ENCODE measurements at regions not wholly inside any gene's neighbourhood (a gene's known extent, or its start where the extent isn't known, plus 50 kb on each side); places are given as distances from the start of the nearest gene placed in this dataset.

DNA sequence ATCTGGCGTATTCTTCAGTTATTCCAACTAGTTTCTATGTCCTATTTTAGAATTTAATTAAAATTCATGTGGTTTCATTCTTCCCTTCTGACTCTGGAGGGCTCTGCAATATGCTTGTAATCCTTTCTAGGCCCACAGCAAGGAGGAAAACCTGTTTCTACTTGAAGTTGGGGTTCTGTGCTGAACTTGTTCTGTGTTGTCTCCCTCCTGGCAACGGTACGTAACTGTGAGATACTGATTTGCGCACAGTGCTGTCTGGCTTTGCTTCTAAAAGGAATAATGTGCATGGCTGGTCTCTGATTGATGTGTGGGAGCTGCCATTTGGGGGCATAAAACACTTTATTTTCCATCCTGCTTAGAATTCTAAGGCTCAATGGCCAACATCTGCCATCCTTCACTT, 81.7 kb downstream of the NABP1 start:
- TF ChIP-seq GATA1 (IDR thresholded peaks at IDR 0.05; ENCODE audit: low read depth, low read length) (no peak), POLR2A (IDR thresholded peaks at IDR 0.05; ENCODE audit: low read length) (no peak)
- no peak for DNase-seq

DNA sequence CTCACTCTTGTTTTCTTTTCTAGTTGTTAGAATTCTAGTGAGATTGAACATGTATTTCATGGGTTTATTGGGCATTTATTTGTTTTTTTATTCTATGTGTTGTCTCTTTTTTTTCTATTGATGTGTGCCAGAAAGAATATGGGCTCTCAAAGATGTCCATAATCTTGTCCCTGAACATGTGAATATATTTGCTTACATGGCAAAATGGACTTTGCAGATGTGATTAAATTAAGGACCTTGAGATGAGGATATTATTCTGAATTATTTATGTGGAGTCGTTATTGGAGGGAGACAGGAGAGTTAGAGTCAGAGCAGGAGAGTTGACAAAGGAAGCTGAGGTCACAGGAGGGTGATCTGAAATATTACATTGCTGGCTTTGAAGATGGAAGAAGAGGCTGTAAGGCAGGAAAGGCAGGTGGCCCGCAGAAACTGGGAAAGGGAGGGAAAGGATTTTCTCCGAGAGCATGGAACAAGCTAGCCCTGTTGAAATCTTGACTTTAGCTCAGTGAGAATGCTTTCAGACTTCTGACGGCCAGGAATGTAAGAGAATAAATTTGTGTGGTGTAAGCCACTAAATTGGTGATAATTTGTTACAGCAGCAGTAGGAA, 82.8 kb downstream of the NABP1 start:
- no peak for DNase-seq
- TF ChIP-seq POLR2A (IDR thresholded peaks at IDR 0.05; ENCODE audit: low read length) (no peak), GATA1 (IDR thresholded peaks at IDR 0.05; ENCODE audit: low read depth, low read length) (no peak)

DNA sequence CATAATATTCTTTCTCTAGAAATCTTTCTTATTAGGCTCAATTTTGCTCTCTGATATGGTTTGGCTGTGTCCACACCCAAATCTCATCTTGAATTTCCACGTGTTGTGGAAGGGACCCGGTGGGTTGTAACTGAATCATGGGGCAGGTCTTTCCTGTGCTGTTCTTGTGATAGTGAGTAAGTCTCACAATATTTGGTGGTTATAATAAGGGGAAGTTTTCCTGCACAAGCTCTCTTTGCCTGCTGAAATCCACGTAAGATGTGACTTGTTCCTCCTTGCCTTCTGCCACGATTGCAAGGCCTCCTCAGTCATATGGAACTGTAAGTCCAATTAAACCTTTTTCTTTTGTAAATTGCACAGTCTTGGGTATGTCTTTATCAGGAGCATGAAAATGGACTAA, 73.8 kb downstream of the CAVIN2 start:
- TF ChIP-seq GATA1 (IDR thresholded peaks at IDR 0.05; ENCODE audit: low read depth, low read length) (no peak), POLR2A (IDR thresholded peaks at IDR 0.05; ENCODE audit: low read length) (no peak)
- DNase-seq: no peak

DNA sequence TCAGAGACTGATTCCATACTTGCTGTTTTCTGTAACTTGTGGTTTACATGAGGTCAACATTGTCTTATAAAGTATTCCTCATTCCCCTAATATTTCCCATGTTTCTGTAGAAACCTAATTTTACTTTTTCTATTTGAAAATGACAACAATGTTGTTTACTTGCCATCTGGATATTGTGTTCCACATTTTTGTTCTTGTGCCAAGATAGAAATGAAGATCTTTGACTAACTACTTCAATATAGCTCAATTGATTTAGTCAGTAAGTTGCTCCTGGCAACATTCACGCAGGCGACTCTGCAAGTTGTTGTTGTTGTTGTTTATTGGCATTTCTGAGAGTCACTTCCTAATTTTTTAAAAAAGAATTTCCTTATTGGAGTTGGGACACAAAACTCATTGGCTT, 69.5 kb downstream of the CAVIN2 start:
- TF ChIP-seq POLR2A (IDR thresholded peaks at IDR 0.05; ENCODE audit: low read length) (no peak), GATA1 (IDR thresholded peaks at IDR 0.05; ENCODE audit: low read depth, low read length) (no peak)

DNA sequence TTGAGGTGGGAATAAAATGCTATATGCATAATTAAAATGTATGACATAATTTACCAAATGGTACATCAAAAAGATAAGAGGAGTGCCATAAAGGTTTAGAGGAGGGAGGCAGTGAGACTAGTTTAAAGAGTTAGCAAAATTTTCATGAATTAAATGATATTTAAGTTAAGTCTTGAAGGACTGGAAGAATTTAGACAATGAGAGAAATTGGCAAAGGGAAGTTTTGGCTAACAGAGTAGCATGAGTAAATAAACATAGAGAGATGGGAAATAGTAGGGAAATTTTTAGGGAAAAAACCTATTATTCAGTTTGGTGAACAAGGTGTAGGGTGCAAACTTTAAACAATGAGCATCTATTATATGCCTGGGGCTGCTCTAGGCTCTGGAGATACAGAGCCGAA, 68.8 kb downstream of the CAVIN2 start:
- TF ChIP-seq POLR2A (IDR thresholded peaks at IDR 0.05; ENCODE audit: low read length) (no peak), GATA1 (IDR thresholded peaks at IDR 0.05; ENCODE audit: low read depth, low read length) (no peak)
- no peak for DNase-seq

More for the DNA sequence above, 69.5 kb downstream of the CAVIN2 start:
- DNase-seq: no peak

DNA sequence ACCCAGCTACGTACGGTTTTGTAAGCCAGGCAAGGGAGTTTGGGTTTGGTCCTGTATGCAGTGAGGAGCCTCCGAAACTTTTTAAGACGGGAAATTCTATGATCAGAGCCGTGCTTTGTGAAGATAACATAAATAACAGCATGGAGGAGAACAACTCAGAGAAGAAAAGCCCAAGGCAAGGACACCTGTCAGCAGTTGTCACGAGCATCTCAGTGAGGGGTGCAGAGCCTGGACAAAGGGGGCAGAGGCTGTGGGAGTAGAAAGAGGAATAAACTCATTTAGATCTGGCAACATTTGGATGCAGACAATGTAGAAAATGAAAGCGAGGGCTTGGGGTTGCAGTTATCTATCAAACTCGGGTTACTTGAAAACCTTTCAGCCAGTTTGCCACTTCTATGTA, 64.5 kb downstream of the CAVIN2 start:
- TF ChIP-seq POLR2A (IDR thresholded peaks at IDR 0.05; ENCODE audit: low read length) (no peak), GATA1 (IDR thresholded peaks at IDR 0.05; ENCODE audit: low read depth, low read length) (no peak)
- no peak for DNase-seq

DNA sequence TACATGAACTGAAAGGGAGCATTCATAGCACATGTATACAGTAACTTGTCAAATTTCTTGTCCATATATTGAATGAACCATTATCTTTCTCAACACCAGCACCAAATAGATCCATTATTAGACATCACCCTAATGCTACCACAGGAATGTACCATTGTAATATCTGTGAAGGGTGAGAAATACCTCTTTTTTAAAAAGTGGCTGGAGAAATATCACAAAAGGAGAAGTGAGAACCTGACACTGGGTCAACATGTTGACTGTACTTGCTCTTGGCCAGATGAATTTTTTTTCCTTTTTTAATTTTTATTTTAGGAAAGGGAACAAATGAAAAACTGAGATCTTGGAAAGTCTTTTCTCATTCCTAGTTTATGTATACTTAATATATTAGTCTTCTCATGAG, 63.5 kb downstream of the CAVIN2 start:
- DNase-seq: no peak
- TF ChIP-seq GATA1 (IDR thresholded peaks at IDR 0.05; ENCODE audit: low read depth, low read length): no peak
